GM21381 (cell line): ENCODE measurements at regions not wholly inside any gene's neighbourhood (a gene's known extent, or its start where the extent isn't known, plus 50 kb on each side); places are given as distances from the start of the nearest gene placed in this dataset.
A peak's percentile ranks its signal among the peaks of the same experiment; 100 is the strongest.
"Not testable (repeated sequence)": the region's sequence is repeated elsewhere in the genome, so short reads cannot be mapped to it uniquely, and the experiment has no call there.

ENCODE experiments used
- ATAC-seq: cut with Tn5 transposase; IDR thresholded peaks from one replicate; pipeline ENCODE4 v1.9.1; 2021; ENCODE audit warnings: mild to moderate bottlenecking, moderate library complexity; ENCODE audit not compliant: unreplicated experiment

DNA sequence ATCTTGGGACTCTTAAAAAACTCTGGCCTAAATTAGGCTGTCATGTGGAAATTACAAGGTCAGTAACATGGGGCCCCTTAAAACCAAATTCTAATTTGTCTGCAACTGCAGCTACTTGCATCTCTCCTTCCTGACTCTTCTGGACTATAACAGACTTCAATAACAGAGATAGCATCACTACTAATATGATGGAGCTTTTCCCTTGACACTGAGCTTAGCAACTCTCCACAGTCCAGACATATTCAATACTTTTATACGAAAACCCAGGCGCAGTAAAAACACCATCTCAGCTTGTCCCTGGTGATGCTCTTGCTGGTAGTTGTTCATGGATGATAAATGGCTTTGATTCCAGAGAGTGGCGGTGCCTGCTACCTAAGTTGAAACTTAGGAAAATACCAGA lies 850.4 kb downstream of the STIM2 start:
- no peak for ATAC-seq

DNA sequence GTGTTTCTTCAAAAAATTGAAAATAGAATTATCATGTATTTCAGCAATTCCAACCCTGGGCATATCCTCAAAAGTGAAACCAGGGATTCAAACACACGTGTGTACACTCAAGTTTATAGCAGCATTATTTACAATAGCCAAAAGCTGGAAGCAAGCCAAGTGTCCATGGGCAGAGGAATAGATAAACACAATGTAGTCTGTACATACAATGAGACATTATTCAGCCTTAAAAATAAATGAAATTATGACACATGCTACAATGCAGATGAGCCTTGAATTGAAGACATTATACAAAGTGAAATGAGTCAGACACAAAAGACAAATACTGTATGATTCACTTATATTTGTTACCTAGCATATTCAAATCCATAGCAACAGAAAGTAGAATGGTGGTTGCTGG lies 853.4 kb downstream of the STIM2 start:
- ATAC-seq = no peak

DNA sequence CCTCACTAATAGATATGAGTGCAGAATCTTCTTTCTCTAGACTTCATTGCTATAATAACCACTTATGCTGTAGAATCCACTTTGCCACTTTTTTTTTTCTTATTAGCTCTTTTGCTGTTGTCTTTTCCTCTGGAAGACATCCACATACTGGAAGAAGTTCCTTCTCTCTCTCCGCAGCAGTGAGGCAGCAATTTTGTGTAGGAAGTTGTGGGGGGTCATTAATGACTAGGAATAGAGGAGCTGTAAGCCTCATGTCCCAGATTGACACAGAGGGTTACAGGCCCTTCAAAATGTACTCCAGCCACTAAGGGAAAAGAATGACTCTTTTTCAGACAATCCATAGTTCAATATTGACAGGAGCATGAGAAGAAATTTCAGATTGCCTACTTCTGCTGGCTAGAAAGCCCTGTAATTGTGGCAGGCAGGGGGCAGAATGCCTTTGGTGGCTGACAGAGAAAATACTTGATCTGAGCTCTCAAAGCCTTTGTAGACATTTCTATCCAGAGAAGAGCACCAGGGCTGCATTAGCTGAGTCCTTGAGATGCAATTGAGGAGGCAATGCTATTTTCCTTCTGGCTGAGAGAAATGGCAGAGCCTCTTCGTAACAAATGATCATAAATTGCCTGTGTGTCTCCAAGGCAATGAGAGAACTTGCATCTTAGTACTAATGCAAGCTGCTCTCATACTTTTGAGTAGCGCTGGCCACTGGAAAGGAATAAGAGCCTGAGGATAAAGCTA lies 856.2 kb downstream of the STIM2 start:
- no peak for ATAC-seq

DNA sequence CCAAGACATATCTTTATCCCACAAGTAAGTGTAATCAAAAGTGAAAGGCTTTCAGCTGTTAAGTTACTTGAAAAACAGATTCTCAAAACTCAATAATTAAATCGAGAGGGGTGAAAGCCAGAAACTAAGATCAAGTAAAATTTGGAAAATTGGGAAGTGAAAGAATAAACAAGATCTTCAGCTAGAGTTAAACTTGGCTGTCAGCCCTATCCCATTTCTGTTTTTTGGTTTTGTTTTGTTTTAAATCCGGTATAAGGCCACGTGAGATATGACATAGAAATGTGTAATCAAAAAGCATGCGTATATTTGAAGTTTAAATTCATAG lies 856.8 kb downstream of the STIM2 start:
- ATAC-seq = no peak

DNA sequence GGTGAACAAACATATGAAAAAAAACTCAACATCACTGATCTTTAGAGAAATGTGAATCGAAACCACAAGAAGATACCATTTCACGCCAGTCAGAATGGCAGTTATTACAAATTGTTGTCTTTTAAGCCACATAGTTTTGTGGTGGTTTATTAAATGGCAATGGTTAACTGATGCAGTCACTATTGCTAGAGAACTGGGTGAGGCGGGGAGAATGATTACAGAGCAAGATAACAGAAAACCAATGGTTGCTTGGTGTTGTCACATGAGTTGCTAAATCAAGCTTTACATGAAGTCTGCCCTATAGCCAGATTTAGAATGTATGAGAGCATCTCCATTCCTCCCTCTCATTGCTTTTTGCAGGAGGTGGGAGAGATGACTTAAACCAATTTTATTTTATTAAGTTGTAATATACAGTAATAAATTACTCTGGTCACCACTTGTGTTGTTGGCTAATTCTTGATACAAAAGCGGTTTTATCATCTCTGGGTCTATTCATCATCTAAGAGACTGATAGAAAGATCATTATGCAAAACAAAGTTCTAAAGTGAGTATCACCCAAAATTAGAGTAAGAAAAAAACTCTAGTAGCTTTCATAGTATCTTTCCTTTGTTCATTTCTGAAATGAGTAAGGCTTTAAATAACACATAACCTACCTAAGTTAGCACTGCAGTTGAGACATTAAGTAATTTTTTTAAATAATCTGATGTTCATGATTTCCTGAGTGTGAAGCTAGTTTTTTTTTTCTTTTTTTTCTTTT lies 859.5 kb downstream of the STIM2 start:
- ATAC-seq = peak; percentile 66

DNA sequence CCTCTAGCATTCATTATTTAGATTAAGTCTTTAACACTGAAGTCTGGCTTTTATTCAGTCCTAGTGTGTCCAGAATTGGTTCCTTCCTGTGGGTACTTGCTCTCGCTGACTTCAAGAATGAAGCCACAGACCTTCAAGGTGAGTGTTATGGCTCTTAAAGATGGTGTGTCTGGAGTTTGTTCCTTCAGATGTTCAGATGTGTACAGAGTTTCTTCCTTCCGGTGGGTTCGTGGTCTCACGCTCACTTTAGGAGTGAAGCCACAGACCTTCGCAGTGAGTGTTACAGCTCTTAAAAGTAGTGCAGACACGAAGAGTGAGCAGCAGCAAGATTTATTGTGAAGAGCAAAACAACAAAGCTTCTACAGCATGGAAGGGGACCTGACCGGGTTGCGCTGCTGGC lies 860.6 kb downstream of the STIM2 start:
- ATAC-seq = no peak

DNA sequence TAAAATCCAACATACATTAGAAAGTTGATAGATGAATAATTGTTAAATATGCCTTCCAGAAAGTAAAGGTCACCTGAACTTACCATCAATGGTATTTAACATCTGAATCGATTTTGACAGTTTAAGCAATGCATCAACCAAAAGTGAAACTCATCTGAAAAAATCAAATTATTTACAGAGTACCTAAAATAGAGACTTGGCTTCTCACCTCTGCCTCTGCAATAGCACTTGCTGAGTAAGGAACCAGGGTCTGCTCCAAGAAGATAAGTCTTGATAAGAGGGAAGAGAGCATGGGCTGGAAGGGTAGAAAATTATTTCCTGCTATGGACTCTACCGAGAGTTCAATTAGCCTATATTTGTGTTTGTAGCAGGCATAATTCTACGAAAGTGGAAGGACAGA lies 868.3 kb downstream of the STIM2 start:
- ATAC-seq = no peak

DNA sequence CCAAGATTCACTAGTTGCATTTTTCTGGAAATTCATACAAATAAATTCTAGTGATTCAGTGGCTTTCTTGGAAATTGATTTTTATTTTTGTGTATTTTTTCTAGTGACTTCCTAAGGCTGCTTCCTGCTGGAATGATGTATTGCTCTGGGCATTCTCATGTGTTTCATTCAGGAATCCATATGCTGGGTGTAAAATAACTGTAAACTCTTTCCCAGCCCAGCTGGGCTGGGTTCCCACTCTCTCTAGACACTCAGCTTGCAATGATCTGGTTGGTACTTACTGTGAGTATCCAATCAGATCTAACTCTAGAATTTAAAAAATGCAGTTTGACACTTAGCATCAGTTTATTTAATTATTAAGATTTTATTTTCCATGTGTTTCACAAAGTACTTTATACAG lies 882.2 kb downstream of the STIM2 start:
- ATAC-seq = no peak

DNA sequence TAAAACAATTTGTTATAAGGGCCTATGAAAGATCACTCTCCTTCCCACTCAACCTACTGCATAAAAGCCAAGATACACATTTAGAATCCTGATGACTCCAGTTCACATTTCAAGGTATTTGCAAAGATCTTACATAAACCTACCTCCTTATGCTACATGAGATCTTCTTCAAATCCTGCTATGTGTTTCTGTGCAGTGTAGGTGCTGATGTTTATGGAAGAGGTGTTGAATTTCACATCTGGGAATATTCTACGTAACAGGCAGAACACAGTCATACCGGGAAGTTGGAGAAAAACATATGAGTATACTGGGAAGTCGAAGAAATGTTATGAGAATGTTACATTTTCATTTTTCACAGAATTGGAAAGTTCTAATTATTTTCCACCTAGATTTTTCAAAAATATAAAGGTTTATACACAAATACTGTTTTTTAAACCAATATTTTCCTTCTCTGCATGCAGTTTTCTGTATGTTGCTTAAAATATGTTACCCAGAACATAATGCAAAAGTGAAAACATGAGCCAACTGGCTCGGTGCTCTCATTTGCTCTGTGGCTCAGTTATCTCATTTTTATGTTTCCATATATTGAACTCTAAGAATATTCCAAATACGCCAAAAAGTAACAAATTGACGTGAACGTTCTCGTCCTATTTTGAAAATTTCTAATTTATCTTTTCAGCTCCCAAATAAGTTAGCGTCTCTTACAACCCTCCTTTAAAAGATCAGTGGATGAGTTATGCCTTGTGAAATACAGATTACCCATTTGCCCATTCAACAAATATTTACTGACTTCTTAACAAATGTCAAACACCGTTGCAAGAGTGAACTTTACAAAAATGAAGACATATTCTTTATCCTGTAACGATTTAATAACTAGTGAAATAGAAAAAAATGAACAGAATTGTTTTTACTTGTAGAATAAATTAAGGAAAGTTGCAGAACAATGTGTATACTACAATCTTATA lies 899.3 kb downstream of the STIM2 start:
- ATAC-seq = no peak

DNA sequence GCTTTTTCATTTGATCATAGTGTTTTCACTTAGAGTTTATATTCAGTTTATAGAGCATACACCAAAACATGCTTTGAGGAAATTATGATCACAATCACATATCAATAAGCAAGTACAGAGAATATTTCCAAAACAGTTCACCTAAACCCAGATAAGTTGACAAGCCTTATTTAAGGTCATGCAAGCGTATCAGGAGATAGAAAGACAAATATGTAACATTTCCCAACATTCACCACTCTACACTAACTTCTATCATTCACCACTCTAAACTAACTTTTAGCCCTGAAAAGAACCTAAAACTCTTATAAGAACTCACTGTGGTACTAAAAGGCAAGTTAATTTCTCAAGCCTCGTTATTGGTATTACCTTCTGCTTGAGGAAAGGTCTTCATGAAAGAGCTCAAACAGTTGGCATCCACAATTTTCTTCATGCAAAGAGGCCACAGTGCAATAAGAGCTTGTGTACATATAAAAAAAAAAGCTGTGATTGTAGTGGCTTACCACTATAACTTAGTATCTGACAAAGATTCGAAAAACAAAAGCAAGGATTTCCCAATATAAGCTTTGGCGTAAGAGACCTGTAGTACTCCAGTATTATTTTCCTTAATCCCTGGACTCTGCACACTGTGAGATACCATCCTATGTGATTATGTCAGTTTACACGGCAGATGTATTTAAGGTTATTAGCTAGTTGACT lies 903.3 kb downstream of the STIM2 start:
- no peak for ATAC-seq

DNA sequence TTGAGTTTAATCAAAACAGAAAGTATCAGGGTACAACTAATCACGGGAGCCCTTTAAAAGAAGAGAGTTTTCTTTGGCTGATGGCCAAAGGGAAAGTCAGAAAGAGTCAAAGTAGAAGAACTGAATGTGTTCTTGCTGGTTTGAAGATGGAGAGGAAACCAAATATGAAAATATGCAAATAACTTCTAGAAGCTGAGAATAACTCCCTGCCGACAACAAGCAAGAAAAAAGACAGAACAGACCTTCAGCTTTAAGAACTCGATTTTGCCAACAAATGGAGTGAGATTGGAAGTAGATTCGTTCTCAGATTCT lies 903.8 kb downstream of the STIM2 start:
- ATAC-seq = peak; percentile 49

DNA sequence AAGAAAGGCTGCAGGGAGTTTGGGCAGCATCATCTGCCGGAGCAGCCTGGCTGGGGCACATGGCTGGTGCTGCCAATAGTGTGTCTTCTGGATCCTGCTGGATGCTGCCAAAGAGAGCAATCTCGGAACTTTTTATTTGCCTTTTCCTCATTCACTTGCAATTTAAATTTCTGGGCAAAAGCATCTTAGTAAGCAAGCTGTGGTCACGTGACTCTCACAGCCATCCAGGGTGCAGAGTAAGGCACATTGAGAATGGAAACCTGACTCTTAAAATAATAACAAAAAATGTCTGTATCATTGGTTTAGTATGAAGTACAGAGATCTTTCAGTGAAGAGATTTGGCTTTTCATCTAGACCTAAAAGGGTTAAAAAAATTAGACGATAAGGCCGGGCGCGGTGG lies 910.3 kb downstream of the STIM2 start:
- ATAC-seq = no peak

DNA sequence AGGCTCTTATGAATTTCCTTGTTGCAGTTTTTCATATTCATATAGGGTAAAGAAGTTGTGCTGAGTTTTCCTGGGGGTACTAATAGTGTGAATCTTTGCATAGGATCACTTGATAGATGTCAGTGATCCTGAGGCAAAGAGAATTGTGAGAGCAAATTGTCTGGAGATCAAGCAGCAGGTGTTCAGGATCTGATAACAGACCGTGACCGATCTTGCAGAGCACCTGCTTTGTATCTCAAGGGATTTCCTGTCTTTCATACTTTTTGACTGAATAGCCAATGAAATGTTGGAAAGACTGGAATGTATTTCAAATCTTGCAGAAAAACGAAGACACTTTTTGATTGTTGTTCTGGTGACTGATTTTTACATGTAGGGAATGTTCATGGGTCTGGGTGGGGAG lies 914.5 kb downstream of the STIM2 start:
- no peak for ATAC-seq

DNA sequence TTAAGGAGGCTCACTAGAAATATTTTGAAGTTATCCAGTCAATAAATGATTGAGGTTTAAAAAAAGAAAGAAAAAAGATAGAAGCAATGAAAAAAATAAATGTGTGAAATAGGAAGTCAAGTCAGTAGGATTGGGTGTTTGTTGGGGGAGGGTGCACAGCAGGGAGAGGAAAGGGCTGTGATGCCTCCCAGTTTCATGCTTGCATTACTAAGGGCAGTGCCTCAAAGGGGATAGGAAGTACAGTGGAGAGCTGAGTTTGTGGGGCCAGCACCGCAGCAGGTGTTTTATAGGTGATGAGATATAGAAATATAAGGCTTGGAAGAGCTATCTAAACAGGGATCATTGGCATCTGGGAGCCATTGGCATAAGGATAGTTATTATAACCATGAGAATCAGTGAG lies 919.2 kb downstream of the STIM2 start:
- no peak for ATAC-seq

DNA sequence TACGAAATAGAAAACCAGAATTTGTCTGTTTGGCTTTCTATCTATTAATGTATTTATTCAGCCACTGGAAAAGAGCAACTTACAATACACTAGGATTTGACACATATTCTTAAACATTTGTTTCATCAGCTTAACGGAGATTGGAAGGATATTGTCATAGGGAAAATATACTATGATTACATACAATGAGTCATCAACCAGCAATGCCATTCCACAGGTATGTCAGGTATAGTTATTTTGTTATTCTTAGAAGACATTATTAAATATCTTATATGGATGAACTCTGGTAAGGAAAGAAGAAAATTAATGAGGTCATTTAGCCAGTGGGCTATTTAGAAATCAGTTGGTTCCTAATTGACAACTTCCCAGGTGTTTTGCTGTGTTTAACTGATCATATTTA lies 926.6 kb downstream of the STIM2 start:
- ATAC-seq = no peak

DNA sequence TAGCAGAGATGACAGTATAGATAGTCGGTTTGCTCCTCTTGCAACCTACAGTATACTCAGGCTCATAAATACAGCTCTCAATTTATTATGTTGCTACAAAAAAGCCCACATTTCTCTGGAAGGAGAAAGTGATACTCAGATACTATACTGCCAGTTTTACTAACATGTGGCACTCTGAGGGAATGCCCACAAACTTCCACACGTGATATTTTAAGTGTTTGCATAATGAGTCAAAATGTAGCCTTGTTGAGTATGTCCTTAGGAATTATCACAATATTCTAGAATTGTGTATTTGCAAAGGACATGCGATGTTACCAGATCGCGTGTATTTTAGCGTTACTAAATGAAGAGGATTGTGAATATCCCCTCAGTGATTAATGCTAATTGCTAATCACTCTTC lies 929.1 kb downstream of the STIM2 start:
- no peak for ATAC-seq

DNA sequence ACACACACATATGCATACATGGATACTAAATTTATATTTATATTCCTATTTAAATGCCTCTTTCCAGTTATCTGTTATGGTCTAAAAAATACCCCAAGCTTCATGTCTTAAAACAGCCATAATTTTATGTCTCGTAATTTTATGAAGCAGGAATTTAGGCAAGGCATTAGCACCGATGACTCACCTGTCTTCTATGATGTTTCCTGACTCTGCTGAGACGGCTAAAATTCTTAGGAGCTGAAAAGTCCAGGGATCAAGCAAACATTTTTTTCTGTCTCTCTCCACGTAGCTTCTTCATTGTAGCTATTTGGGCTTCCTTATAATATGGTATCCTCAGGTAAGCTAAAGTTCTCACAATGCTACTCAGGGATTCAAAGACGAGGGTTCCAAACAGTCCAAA lies 930.3 kb downstream of the STIM2 start:
- ATAC-seq = no peak

DNA sequence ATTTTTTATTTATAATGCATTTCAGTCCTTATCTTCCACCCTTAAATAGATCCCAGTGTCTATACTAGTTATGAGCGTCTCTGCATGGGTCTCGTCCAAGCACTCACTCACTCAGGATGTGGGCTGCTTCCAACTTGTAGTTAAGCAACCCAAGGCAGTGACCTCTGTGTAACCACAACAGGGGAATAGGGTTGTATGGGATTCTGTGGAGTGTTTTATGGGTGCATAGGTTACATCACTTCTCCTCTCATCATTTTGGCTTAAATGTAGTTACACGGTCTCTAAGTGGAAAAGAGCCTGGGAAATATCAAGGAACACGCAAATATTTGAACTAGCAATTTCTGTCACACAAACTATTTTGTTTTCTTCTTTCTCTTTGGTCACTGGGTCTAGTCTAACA lies 931.0 kb downstream of the STIM2 start:
- no peak for ATAC-seq

DNA sequence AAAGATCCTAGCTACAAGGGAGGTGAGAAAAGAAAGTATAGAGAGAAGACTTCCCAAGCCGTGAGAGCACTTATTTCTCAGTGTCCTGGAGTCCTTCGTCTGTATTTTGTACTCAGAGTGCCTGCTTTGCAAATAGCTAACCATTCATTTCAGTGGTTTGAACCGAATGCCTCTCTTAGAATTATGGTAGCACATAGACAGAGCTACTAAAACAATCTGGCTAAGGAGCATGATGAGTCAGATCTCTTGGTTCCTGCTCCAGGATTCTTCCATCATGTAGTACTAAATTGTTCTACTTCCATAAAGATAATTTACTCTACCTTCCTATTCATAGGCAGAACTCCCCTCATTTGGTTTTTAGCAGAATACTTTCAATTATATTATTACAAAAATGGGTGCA lies 946.6 kb downstream of the STIM2 start:
- no peak for ATAC-seq

DNA sequence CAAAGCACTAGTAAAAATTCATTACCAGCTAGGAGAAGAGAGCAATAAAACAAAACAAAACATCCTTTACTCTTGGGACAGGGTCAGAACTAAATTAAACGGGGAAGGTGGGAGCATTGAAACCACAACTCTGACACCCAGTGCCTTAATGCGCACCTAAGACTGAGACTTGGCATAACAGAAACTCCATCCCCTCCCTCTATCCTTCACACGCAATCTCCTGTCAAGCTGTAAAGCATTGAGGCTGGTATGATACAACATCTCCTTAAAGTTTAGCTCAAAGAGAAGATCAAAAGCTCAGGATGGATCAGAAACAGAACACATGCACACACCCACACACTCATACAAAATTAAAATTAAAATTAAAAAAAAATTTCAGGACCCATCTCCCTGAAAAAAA lies 951.3 kb downstream of the STIM2 start:
- no peak for ATAC-seq

DNA sequence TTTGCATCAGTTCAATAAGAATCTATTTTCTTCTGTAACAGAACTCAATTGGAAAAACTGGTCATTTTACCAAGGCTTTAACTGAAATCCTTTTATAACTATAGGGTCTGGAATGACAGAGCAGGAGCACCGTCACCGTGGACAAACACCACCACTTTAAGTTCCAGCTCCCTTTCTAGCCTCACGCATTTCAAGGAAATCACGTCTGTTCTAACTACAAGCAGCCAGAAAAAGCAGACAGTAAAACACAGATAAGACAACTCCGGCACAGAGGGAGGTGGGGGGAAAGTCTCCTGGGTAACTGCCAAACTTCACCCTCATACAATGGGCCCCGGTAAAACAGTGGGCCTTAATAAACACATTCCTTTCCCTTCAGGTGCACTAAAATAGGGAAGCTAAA lies 952.6 kb downstream of the STIM2 start:
- not testable (repeated sequence) for ATAC-seq
